Body of pancreas (tissue), 4 donors: ENCODE measurements at regions not wholly inside any gene's neighbourhood (a gene's known extent, or its start where the extent isn't known, plus 50 kb on each side); places are given as distances from the start of the nearest gene placed in this dataset.
"Not testable (repeated sequence)": the region's sequence is repeated elsewhere in the genome, so short reads cannot be mapped to it uniquely, and the experiment has no call there.

Experiments used
- ATAC-seq: fragments of 150-250 bp; one replicate; pipeline ENCODE4 v1.9.1; 2016
- DNase-seq, 4 donors: peaks; one replicate each; pipeline ENCODE4 v3.0.0-alpha.2; 2019
- H3K27ac ChIP-seq, 4 donors: fragments of 200-600 bp; sonication (generic); 1 replicate in 3 of 4; 2 replicates in 1 of 4; pipeline versions ENCODE4 v1.5.1 to v1.6.1; 2016 to 2019; ENCODE audit warnings: mild to moderate bottlenecking in 1 of 4, mixed read lengths in 1 of 4, moderate library complexity in 1 of 4
- H3K27me3 ChIP-seq, 2 donors: fragments of 200-600 bp; sonication (generic); one replicate each; pipeline ENCODE4 v1.6.0; 2016; ENCODE audit warnings: mild to moderate bottlenecking in 1 of 2
- H3K36me3 ChIP-seq, 2 donors: fragments of 200-600 bp; sonication (generic); replicated peaks in 1 of 2; 2 replicates each; pipeline ENCODE4 v1.5.1; 2016; ENCODE audit warnings: low read depth in 2 of 2; ENCODE audit not compliant: insufficient read depth in 1 of 2
- H3K4me1 ChIP-seq: fragments of 200-600 bp; sonication (generic); one replicate; pipeline ENCODE4 v1.6.0; 2016
- H3K4me3 ChIP-seq, 2 donors: fragments of 200-600 bp; sonication (generic); 1 replicate in 1 of 2; 2 replicates in 1 of 2; pipeline ENCODE4 v1.5.1; 2016 to 2019
- H3K9me3 ChIP-seq, 3 donors: fragments of 200-600 bp; sonication (generic); 1 replicate in 2 of 3; 2 replicates in 1 of 3; pipeline ENCODE4 v1.5.1; 2016
- CTCF ChIP-seq, 7 experiments: fragments of 450-650 bp in 4 of 7; fragments of 200-600 bp in 3 of 7; sonication (generic) in 3 of 7; IDR thresholded peaks; one replicate each; pipeline ENCODE4 v1.5.1; 2016 to 2019; ENCODE audit warnings: antibody characterized with exemption in 7 of 7
- POLR2A ChIP-seq, 3 donors: fragments of 450-650 bp; IDR thresholded peaks; one replicate each; pipeline ENCODE4 v1.6.1; 2016; ENCODE audit warnings: antibody characterized with exemption in 3 of 3, mild to moderate bottlenecking in 2 of 3
- WGBS, 2 donors: methylation state at CpG; one replicate each; pipeline ENCODE4 v1.1.5; 2017; 5-methylcytosine and 5-hydroxymethylcytosine counted together
- intact Hi-C: fragments of 100-400 bp; cut with DNase I; formaldehyde crosslinking; loops from one replicate; pipeline ENCODE4 v1.15.1; 2023

DNA sequence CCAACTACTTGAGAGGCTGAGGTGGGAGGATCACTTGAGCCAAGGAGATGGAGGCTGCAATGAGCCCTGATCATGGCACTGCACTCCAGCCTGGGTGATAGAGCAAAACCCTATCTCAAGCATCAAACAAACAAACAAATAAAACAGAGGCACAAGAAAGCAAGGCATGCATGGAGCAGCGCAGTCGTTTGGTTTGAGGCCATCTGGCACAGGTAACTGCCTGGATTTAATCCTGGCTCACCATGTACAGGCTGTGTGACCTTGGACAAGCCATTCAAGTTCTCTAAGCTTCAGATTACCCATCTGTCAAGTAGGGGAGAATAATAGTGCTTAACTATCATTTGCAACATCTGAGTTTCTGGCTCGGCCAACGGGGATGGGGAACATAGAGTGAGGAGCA is 270.3 kb upstream of the TEKT4 start:
- intact Hi-C loops, H3K27ac ChIP-seq, H3K36me3 ChIP-seq, DNase-seq, H3K4me1 ChIP-seq, H3K4me3 ChIP-seq, H3K9me3 ChIP-seq, ATAC-seq, H3K27me3 ChIP-seq: not testable (repeated sequence)
- 60 to 75% methylated on average over 2 to 4 of the region's 4 CpGs for WGBS, 2 donors

GRCh38 chr2:94602466-94602865 is 268.8 kb upstream of the TEKT4 start:
- no peak overlapping the region for H3K4me3 ChIP-seq
- no peaks in the 10 kb centered on the region for H3K36me3 ChIP-seq
- 78 to 81% methylated on average over 4 to 7 of the region's 7 CpGs for WGBS, 2 donors
- no peaks in the 10 kb centered on the region for H3K4me1 ChIP-seq
- ATAC-seq = no peak
- intact Hi-C loops = no loop called here
- no peak for DNase-seq
- H3K27me3 ChIP-seq = no peaks in the 10 kb centered on the region
- no peak overlapping the region for H3K27ac ChIP-seq
- TF ChIP-seq CTCF (IDR thresholded peaks at IDR 0.05) (no peak), POLR2A (IDR thresholded peaks at IDR 0.05) (no peak)
- H3K9me3 ChIP-seq = no peaks in the 10 kb centered on the region

DNA sequence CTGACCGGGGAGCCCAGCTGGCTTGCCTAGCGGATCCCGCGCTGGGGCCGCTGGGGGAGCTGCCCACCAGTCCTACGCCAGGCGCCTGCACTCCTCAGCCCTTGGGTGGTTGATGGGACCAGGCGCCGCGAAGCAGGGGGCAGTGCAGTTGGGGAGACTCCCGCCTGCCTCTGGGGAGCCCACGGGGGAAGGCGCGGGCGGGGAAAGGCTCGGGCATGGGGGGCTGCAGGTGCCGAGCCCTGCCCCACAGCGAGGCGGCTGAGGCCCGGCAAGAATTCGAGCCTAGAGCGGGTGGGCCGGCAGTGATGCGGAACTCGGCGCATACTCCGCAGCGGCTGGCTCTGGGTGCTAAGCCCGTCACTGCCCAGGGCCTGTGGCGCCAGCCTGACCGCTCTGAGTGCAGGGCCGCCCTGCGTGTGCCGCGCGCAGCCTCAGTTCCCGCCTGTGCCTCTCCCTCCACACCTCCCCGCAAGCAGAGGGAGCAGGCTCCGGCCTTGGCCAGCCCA is 249.1 kb upstream of the TEKT4 start:
- no peaks in the 10 kb centered on the region for H3K27me3 ChIP-seq
- H3K4me1 ChIP-seq = no peaks in the 10 kb centered on the region
- 59 to 67% methylated on average over 22 to 39 of the region's 39 CpGs for WGBS, 2 donors
- DNase-seq (peak in 1 of 4 donors; percentile 21), ATAC-seq (no peak)
- H3K4me3 ChIP-seq = no peak overlapping the region
- no peaks in the 10 kb centered on the region for H3K9me3 ChIP-seq
- intact Hi-C loops = no loop called here
- TF ChIP-seq CTCF (IDR thresholded peaks at IDR 0.05) (no peak), POLR2A (IDR thresholded peaks at IDR 0.05) (no peak)
- H3K36me3 ChIP-seq = no peaks in the 10 kb centered on the region
- H3K27ac ChIP-seq = no peak overlapping the region

DNA sequence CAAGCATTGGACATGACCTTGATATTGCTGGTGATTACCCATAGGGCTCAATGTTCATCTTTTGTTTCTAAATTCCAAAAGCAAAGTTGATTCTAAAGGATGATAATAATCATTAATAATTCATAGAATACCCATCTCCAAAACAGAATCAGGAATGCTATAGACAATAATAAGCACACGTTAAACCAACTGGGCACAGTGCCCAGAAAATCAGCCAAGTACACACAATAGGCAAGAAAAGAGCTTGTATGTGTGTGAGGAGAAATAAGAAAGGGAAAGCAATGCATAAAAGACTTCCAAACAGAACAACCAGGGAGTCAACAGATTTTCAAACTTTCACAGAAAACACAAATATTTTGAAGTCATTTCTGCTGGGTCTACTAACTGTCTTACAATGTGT is 242.3 kb upstream of the TEKT4 start:
- 18 to 25% methylated on average over 1 of the region's 1 CpG for WGBS, 2 donors
- ATAC-seq, intact Hi-C loops: not testable (repeated sequence)

GRCh38 chr2:94641397-94641796 is 229.8 kb upstream of the TEKT4 start:
- WGBS, 2 donors = 36 to 56% methylated on average over 2 of the region's 2 CpGs
- H3K36me3 ChIP-seq, H3K27ac ChIP-seq, H3K4me1 ChIP-seq, DNase-seq, H3K4me3 ChIP-seq, H3K9me3 ChIP-seq, intact Hi-C loops, ATAC-seq, H3K27me3 ChIP-seq: not testable (repeated sequence)

More for the DNA sequence above, 242.3 kb upstream of the TEKT4 start:
- not testable (repeated sequence) for H3K36me3 ChIP-seq, DNase-seq, H3K4me3 ChIP-seq, H3K4me1 ChIP-seq, H3K9me3 ChIP-seq, H3K27ac ChIP-seq, H3K27me3 ChIP-seq

GRCh38 chr2:94652131-94652530 is 219.1 kb upstream of the TEKT4 start:
- ATAC-seq, H3K4me3 ChIP-seq, H3K4me1 ChIP-seq, DNase-seq, intact Hi-C loops, H3K9me3 ChIP-seq, H3K27ac ChIP-seq, H3K27me3 ChIP-seq, H3K36me3 ChIP-seq: not testable (repeated sequence)
- 45% methylated on average over 5 of the region's 5 CpGs for WGBS, 2 donors

DNA sequence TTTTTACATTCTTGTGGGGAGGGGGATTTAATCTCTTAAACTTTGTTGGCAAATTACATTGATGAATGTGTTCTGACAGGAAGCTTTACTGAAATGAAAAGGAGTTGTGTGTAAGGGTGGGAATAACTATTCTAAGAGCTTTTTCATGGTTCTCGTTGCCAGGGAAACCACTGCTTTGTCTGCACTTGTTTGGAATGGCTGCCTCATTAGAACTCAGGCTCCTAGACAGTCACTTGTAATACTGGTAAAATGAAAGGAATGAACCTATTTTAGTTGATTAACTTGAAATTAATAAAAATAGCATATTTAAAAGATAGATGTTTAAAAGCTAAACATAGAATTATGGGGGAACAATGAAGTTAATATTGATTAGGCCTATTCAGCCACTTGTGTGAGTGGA is 201.4 kb upstream of the TEKT4 start:
- H3K36me3 ChIP-seq, H3K27me3 ChIP-seq, H3K4me3 ChIP-seq, ATAC-seq, intact Hi-C loops, H3K4me1 ChIP-seq, H3K9me3 ChIP-seq, DNase-seq, H3K27ac ChIP-seq: not testable (repeated sequence)
- WGBS, 2 donors = 47 to 63% methylated on average over 1 of the region's 1 CpG

- H3K9me3 ChIP-seq, intact Hi-C loops: not testable (repeated sequence)
- WGBS, 2 donors = 77 to 90% methylated on average over 3 of the region's 3 CpGs
Measured at GRCh38 chr2:94694236-94694635, 177.0 kb upstream of the TEKT4 start.

GRCh38 chr2:94708982-94709381 is 162.2 kb upstream of the TEKT4 start:
- intact Hi-C loops, ATAC-seq, H3K27ac ChIP-seq, H3K4me1 ChIP-seq, H3K4me3 ChIP-seq, DNase-seq, H3K9me3 ChIP-seq, H3K27me3 ChIP-seq, H3K36me3 ChIP-seq: not testable (repeated sequence)
- 17 to 19% methylated on average over 2 of the region's 2 CpGs for WGBS, 2 donors

More at GRCh38 chr2:94694236-94694635, 177.0 kb upstream of the TEKT4 start:
- not testable (repeated sequence) for DNase-seq, H3K36me3 ChIP-seq, H3K27ac ChIP-seq, H3K4me1 ChIP-seq, ATAC-seq, H3K27me3 ChIP-seq, H3K4me3 ChIP-seq
